ENCODE measurements at regions not wholly inside any gene's neighbourhood (a gene's known extent, or its start where the extent isn't known, plus 50 kb on each side); places are given as distances from the start of the nearest gene placed in this dataset.

DNA sequence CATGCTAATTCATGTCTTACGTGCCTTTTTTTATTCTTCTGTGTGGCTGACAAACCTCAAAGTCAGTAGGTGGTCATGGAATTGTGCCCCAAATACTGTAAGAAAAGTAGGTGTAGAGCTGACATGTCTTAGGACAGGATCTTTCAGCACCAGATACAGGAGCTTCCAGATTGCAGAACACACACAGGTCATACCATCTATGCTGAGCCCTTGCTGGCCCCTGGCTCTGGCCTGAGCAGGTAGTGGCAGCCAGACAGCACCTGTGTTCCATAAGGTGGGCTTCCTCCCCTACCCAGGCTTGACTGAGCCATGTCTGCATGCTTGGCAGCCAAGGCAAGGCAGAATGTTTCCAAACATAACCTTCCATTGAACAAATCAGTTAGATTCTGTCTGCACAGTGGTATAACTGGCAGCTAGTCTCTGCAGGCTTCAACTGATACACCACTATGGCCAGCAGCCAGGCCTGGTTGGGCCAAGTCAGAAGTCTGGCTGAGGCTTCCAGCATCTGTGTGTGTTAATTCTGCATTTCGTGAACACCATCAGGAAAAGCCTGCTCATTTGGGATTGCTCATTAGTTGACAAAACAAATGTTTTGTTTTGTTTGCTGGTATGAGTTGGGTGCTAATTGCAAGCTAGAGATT is 366.5 kb downstream of the FOXA2 start:
- DNase-seq: no peak

DNA sequence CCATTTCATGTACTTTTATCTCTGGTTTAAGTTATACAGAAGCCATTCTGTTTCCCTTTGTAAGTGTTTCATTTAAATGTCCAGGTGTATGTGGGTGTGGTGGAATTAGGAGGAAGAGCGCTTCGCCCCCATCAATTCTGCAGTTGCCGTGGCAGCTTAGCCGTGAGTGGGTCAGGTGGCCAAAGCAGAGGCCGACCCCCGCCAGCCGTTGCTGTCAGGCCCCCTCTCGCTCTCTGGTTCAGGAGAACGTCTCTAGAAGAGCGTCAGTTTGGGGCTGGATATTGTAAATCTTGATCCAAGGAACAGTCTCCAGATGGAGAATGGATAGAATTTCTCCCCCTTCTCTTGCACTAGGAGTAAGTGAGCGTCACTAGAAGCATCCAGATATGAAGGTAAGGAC is 367.4 kb downstream of the FOXA2 start:
- DNase-seq: no peak

DNA sequence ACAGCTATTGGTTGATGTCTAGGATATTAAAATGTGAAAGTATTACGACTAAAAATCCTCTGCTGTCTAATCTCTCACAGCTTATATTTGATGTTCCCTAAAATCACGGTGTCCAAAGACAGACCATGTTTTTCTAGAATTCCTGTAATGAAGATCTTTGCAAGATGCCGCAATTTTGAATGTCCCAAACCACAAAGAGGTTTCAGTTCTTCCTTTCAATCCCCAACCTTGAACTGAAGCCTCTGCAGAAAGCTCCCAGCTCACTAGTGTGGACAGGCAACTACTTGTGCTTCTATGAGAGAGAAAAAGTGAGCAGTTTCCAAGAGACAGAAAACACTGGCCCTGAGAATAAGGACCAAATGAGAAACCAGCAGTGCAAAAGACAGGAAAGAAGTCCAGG is 370.1 kb downstream of the FOXA2 start:
- DNase-seq: no peak

DNA sequence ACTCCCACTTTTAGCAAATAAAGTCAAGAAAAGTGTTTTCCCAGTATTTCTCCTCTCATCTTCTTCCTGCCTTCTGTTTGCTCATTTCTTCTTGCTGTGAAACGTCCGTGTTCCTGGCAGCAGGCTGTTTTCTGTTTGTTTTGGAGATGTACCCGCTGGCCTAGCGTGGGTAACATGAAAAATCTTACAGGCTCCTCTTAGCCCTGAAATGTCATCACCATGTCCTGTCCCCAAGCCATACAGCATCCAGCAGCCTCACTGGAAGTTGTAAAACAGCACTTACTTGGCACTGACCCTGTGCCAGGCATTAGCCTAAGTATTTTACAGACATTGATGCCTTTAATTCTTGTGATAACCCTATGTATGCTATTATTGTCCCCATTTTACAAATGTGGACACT is 371.1 kb downstream of the FOXA2 start:
- DNase-seq: no peak

DNA sequence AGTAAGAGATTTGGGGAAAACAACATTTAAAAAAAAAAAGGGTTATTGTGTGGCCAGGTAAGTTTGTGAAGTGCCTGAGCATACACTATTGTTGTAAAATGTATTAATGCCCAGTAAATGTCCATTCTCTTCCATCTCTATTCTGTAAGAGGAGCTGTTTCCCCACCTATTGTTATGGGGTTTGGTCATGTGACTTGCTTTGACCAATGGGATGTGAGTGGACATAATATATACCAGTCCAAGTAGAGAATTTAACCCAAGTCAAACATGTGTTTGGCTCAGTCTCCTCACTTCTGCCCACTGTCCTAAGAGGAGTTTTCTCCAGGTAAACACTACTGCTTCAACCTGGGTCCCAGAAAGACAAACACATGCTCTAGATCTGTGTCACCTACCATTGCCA is 377.1 kb downstream of the FOXA2 start:
- no peak for DNase-seq

DNA sequence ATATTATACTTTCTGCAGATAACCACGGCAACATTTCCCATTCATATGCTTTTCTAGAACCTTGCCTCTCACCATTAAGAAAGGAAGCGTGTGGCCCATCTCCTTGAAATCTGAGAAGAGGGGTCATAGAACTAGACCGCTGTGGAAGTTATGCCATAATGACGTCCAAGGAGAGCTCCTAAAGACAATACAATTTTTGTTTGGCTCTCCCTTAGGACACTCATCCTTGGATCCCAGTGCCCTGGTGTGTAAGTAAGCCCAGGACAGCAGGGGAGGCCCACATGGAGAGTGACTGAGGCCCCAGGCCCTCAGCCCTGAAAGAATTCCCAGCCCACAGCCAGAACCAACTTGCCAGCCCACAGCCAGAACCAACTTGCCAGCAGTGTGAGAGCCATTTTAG is 379.6 kb downstream of the FOXA2 start:
- no peak for DNase-seq

DNA sequence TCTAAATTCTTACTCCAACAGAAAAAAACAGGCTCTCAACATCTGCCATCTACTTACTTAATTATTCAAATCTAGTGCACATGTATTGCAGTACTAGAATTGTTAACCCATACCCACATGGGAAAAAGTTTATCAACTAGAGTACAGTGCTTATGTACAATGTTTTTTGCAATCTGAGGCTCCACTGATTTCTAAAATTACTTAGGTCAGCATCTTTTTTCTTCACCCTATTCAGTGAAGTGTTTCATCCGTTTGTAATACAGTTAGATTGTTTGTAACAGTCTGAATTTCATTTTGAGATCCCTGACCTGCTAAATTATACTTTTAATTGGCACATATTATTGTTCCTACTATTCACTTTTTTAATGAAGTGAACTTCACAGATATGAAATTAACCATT is 402.2 kb downstream of the FOXA2 start:
- DNase-seq: no peak

DNA sequence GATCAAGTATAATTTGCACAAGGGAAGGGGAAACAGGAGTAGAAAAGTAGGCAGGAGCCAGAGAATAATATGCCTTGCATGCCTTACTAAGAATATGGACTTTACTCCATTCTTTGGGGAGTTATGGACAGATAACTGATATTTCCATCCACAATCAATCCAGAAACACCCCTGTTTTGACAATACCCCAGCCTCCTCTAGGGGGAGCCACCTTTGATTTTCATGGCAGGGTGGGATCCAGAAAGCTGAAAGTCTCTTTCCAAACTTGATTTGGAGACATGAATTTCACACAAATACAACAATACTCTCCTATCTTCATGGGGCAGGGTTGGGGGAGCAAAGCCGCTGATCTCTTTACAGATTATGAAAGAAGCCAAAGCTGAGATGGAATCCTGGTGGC is 404.1 kb downstream of the FOXA2 start:
- DNase-seq: no peak

DNA sequence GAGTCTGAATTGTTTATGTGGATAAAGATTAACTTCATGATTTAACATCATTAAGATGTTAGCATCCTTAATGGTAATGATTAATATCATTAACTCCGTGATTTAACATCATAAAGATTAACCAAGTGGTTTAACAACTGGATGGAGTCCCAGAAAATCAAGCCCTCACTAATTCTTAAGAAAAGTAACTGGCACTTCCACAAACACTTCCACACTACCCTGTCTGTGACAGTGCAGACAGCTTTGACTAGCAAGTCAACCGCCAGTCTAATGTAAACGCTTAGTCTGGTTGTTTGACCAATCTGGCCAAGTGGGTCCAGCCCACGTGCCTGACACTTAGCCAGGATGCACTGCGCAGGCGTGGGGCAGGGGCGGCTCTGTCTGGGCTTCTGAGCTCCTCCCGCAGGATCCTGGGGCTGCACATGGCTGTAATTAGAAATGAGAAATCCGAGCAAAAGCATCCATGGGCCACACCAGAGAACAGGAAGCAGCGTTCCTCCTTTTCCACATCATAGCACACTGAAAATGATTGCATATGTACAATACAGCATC is 424.2 kb downstream of the FOXA2 start:
- no peak for DNase-seq

DNA sequence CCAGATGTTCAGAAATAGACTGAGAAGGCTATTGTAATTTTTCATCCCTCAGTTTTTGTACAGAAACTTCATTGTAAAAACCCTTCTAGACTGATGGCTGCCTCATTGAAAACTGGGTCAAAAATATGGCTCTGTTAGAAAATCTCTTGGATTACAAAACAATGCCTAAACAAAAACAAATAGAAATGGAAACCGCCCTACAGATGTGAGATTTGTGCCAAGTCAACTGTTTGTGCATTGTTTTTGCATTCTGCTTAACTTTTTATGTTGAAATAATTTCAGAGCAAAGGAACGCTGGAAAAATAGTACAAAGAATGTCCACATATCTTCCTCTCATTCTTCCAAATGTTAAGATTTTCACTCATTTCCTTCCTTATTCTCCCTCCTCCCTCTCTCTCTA is 425.1 kb downstream of the FOXA2 start:
- DNase-seq: no peak

DNA sequence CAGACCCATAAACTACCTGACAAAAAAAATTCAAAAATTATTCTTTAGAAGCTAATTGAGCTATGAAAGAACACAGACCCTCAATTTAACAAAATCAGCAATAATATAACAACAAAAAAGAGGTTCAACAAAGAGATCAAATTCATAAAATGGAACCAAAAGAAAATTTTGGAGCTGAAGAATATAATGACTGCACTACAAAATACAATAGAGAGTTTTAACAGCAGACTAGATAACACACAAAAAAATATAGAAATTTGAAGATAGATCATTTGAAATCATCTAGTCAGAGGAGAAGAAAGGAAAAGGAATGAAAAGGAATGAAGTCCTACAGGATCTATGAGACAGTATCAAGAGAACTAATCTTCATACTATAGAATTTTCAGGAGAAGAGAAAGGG is 422.1 kb downstream of the PAX1 start:
- no peak for DNase-seq

DNA sequence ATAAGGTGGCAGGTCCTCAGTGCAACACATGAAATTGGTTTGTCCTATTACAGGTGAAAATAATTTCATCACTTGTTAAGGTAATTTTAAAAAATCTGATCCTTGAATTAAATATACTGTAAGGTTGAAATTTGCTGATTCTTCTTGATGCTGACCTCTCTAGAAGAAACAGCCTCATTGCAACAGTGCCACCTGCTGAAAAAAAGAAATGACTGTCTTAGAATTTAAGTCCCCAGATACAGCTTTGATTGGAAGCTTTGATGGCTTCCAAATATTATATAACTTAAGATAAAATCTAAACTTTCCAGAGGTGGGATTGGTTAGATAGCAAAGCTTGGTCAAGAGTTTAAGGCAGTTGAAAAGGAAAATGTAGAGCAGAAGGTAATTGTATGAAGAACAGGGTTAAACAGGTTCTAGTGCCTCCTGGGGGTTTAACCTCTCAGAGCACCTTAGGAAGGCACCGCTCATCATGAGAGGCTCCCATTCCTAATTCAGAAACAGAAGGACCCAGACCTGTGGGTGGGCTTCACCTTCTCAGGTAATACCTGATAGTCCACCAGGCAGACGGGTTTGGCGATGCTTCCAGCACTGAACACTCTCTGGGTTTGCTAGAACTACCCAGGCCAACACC is 401.0 kb downstream of the PAX1 start:
- DNase-seq: no peak

DNA sequence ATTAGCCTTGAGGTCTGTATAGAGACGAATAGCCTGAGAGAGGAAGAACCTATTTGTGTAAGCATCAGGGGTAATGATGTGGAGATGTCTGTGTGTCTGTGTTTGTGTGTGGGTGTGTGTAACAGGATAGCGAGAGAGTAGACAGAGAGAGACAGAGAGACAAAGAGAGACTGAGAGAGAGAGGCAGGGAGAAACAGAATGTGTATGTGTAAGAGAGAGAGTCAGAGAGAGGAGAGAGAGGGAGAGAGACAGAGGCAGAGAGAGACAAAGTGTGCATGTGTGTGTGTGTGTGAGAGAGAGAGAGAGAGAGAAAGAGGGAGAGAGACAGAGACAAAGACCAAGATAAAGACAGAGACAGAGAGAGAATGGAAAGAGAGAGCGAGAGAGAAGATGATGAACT is 396.1 kb downstream of the PAX1 start:
- DNase-seq: no peak

DNA sequence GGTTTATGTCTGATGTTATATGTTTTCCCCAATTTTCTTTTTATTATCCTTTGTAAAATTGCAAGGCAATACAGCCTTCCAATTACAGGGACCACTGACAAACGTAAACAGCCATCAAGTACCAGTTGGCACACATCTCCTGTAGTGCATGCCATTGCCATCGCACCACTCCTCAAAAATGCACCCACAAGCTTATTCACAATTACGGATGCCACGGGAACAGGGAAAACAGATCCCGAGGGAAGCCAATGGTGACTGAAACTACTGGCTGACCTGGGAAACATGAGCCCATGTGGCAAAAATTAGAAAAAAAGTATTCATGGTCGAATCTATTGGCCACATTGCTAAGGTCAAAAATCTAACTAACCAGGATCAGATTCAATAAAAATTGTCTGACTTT is 395.2 kb downstream of the PAX1 start:
- no peak for DNase-seq

DNA sequence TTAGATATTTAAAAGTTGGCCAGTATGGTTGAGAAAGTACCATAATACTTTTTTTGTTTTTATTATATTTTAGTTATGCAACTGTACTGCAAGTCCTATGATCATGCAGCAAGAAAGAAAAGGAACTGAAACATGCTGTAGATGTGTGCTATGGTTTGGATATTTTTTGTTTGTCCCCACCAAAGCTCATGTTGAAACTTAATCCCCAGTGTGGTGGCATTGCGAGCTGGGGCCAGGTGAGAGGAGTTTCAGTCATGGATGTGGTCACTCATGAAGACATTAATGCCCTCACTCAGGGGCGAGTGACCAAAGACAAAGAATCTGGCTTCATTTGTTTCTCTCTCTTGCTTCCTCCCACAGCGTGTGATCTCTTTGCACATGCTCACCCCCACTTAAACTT is 393.9 kb downstream of the PAX1 start:
- DNase-seq: no peak

DNA sequence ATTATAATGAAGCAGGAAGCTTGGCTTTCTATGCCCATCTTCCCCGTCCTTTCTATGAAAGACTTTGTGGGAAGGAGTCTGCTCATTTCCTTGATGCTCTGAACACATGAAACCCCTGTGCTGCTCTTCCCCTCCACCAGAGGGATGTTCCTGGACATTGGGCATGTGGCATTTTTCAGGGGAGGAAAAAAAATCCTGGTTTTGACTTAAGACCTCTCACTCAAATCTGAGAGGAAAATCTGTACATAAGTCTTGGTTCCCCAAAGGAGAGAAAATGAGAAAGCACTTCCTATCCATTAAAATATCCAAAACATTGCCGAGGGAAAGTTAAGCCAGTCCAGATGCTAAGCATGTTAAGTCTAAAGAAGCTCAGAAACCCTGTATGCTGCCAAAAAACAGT is 393.0 kb downstream of the PAX1 start:
- DNase-seq: no peak

DNA sequence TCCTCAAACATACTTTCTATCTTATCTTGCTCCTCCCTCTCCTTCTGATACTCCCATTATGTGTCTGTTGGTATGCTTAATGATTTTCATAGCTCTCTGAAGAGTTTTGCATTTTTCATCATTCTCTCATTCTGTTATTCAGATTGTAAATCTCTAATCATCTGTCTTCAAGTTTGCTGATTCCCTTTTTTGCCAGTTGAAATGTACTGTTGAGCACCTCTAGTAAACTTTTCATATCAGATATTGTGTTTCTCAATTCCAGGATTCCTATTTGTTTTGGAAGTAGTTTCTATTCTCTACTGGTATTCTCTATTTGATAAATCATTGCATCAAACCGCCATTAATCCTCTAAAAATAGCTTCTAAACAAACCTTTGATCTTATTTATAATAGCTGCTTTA is 387.7 kb downstream of the PAX1 start:
- no peak for DNase-seq

DNA sequence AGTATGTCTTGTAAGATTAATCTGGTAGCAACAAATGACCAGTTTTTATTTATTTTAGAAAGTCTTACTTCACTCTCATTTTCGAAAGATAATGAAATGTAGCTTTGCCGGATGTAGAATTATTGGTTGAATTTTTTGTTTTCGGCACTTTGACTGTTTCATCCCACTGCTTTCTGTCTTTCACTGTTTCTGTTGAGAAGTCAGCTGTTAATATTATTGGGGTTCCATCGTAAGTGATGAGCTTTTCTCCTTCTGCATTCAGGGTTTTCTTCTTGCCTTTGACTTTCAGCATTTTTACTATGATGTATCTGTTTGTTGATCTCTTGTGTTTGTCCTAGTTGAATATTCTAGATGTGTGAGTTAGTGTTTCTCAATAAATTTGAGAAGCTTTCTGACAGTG is 383.4 kb downstream of the PAX1 start:
- no peak for DNase-seq

DNA sequence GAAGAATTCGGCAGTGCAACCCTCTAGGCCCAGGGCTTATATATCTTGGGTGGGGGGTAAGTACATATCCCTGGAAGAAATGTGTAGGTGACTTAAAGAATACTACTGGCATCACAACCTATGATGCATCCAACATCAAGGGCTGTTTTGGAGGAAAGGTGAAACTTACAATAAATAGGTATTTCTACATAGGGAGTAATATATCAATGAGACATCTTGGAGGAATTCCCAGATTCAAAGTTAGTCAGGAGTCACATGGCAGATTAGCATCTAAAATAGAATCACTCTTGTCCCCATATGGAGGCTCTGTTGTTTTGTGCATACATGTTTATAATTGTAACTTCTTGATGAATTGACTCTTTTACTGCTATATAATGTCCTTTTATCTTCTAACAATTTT is 375.5 kb downstream of the PAX1 start:
- DNase-seq: no peak

DNA sequence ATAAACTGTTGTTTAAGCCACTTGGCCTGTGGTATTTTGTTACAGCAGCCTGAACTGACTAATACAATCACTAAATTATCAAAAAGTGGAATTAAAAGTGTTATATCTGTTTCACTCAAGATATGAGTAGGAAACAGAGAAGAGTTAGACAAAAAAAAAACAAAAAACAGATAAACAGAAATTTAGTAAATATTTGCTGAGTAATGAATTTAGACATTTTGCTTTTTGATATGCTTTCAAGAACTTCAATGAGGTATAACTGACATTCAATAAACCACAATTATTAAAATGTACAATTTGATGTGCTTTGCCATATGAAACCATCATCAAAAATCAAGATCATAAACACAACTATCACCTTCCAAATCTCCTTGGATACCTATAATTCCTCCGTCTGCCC is 369.2 kb downstream of the PAX1 start:
- DNase-seq: no peak

DNA sequence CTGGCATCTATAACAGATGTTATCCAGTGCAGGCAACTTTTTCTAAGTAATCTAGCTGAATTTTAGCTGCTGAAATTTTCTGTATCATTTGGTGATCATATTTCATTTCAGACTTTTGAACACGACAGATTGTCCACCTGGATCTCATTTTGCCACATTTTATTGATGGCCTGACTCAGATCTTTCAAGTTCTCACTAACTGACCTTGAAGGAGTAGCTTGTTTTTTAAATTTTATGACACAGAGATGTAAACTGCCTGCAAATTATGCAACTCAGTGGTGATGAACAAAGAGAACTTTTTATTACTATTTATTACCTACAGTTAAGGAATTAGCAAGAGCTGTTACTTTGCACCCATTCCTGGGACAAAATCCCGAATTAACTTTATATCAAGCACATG is 366.4 kb downstream of the PAX1 start:
- DNase-seq: no peak

DNA sequence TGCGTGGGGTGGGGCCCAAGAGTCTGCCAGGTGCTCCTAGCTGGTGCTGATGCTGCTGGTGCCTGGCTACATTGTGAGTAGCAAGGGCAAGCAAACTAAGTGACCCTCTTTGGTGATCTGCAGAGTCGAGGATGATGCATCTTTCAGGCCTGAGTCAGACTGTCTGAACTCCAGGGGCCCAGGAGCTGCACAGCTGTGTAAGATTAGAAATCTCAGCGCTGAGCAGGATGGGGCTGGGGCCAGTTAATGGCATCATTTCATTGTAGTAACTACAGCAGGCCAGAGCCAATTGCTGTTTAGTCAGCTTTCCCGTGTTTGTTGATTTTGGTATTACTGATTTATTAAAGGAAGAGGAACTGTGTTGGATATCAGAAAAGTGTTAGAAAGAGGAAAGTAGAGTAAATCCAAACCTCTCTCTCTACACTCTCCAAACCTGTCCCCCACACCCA is 365.2 kb downstream of the PAX1 start:
- no peak for DNase-seq

DNA sequence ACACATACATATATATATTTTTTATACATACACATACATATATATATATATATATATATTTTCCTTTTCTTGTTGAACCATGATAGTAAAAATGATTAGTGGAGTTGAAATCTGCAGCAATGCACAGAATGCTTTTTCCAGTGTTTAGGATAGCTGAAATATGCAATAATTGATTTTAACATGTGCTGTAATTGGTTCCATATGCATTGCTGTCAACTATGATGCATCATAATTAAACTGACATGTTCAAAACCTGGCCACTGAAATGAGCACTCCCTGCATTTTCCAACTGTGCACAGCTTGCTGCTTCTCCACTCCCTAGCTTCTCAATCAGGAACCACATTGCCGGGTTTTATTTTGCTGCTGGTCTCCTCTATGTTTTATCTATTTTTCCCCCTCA is 358.3 kb downstream of the PAX1 start:
- no peak for DNase-seq

DNA sequence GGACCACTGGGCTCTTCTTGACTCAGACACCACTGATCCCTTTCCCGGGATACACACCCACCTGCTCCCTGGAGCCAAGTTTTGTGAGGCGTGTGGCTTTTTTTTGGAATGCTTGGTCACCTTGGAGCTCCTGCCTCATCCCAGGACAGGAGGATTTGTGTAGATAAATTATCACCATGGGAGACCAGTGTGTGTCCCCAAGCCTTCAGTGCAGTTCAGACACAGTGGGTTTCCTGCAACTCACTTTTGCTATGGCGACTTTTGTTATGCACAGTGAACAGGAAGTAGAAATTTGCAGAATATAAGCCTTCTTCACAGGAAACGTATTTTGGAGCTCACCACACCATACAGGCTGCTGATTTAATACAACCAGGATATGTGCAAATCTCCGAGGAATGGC is 357.4 kb downstream of the PAX1 start:
- no peak for DNase-seq

DNA sequence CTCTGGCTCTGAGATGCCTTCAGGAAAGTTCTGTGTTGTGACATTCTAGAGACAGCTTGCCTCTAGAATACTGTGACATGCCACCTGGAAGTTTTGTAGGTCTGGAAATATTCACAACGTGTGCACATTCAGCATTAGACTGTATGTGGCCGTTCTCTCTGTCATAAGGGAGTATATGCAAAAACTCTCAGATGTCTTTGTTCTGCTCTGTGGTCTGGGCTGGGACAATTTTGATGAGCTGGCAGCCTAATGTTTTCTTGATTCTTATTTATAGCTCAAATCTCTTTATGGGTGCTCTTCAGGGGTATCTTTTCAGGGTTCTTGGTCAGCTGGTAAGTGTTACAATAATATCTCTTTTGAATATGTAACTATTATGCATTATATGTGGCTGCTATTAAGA is 355.1 kb downstream of the PAX1 start:
- DNase-seq: no peak

All from CD4-positive, alpha-beta T cell treated with Interleukin-10 for 1 hour (primary cell).